SH-SY5Y (cell line): ENCODE measurements at regions not wholly inside any gene's neighbourhood (a gene's known extent, or its start where the extent isn't known, plus 50 kb on each side); places are given as distances from the start of the nearest gene placed in this dataset.

Experiments
- GATA2 ChIP-seq: IDR thresholded peaks from 2 replicates; pipeline ENCODE4 v1.6.1; 2011; ENCODE audit warnings: mild to moderate bottlenecking, low read depth, low read length
- GATA3 ChIP-seq: IDR thresholded peaks from 2 replicates; pipeline ENCODE4 v1.6.1; 2011; ENCODE audit warnings: low read depth, mild to moderate bottlenecking, low read length, moderate library complexity

GRCh38 chr5:175001311-175001710 is 276.9 kb downstream of the MSX2 start:
- no peak for TF ChIP-seq GATA3
- no peak for TF ChIP-seq GATA2
